Sigmoid colon (tissue), 3 donors: ENCODE measurements at regions not wholly inside any gene's neighbourhood (a gene's known extent, or its start where the extent isn't known, plus 50 kb on each side); places are given as distances from the start of the nearest gene placed in this dataset.

Source experiments
- POLR2A ChIP-seq, 2 donors: fragments of 450-650 bp; IDR thresholded peaks; one replicate each; pipeline ENCODE4 v1.6.1; 2016; ENCODE audit warnings: antibody characterized with exemption in 2 of 2, mild to moderate bottlenecking in 2 of 2, moderate library complexity in 2 of 2
- TF ChIP-seq, protein P1 (sequence below), 4 experiments: fragments of 450-650 bp in 3 of 4; fragments of 200-600 bp in 1 of 4; IDR thresholded peaks; one replicate each; pipeline ENCODE4 v1.5.1; 2016 to 2019; ENCODE audit warnings: antibody characterized with exemption in 4 of 4, mild to moderate bottlenecking in 3 of 4, moderate library complexity in 2 of 4

GRCh38 chr17:70769956-70770355 is 600.6 kb downstream of the KCNJ2 start:
- no peak for TF ChIP-seq POLR2A (IDR thresholded peaks at IDR 0.05)
- TF ChIP-seq, protein P1, sequence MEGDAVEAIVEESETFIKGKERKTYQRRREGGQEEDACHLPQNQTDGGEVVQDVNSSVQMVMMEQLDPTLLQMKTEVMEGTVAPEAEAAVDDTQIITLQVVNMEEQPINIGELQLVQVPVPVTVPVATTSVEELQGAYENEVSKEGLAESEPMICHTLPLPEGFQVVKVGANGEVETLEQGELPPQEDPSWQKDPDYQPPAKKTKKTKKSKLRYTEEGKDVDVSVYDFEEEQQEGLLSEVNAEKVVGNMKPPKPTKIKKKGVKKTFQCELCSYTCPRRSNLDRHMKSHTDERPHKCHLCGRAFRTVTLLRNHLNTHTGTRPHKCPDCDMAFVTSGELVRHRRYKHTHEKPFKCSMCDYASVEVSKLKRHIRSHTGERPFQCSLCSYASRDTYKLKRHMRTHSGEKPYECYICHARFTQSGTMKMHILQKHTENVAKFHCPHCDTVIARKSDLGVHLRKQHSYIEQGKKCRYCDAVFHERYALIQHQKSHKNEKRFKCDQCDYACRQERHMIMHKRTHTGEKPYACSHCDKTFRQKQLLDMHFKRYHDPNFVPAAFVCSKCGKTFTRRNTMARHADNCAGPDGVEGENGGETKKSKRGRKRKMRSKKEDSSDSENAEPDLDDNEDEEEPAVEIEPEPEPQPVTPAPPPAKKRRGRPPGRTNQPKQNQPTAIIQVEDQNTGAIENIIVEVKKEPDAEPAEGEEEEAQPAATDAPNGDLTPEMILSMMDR (IDR thresholded peaks at IDR 0.05): no peak
